HepG2 (cell line): ENCODE measurements at regions not wholly inside any gene's neighbourhood (a gene's known extent, or its start where the extent isn't known, plus 50 kb on each side); places are given as distances from the start of the nearest gene placed in this dataset.

Experiments
- ATAC-seq: fragments of 200-7000 bp; cut with Tn5 transposase; 3 replicates; pipeline ENCODE4 v1.9.1; 2020; ENCODE audit warnings: mild to moderate bottlenecking, moderate library complexity
- BruUV-seq: library from RNA; stranded (reverse); fragments of 400-500 nt; replicated peaks from 2 replicates; lab custom pipeline; 2021; lab: Mats Ljungman, UMichigan
- CTCF ChIA-PET: fragments of 300-600 bp; formaldehyde crosslinking; extraction: SDS; loops from one replicate; lab custom pipeline; 2021; ENCODE audit warnings: low total read pairs, inconsistent platforms, low intra/inter-chr PET ratio; lab: Yijun Ruan, JAX
- POLR2A ChIA-PET: fragments of 350-600 bp; sonication (Branson Sonifier 250); formaldehyde crosslinking; loops from one replicate; lab custom pipeline; 2020; ENCODE audit warnings: antibody characterized with exemption, inconsistent platforms; lab: Yijun Ruan, JAX
- DNase-seq: peaks from one replicate; pipeline ENCODE4 v3.0.0-alpha.2; 2015; ENCODE audit warnings: low spot score
- FAIRE-seq: peaks from 3 replicates; lab custom pipeline; 2011; peaks lifted over from hg19 to GRCh38; lab: Jason Lieb, UNC
- H2AFZ ChIP-seq: one replicate; pipeline ENCODE4 v1.6.1; 2011; ENCODE audit warnings: low read length, inconsistent platforms
- H3K27ac ChIP-seq: fragments of 300-600 bp; 3 replicates; pipeline ENCODE4 v1.8.0; 2011; ENCODE audit warnings: mixed run types, mild to moderate bottlenecking, mixed read lengths, low read length, inconsistent platforms; ENCODE audit not compliant: insufficient read depth; ENCODE audit errors: extremely low read length
- H3K27me3 ChIP-seq, 2 experiments: fragments of 200-600 bp in 1 of 2; 2 replicates in 1 of 2; 3 replicates in 1 of 2; pipeline versions ENCODE4 v1.6.0 to v1.8.0; 2011; ENCODE audit warnings: low read length in 2 of 2, mild to moderate bottlenecking in 2 of 2, moderate library complexity in 2 of 2, inconsistent platforms in 1 of 2; ENCODE audit not compliant: insufficient read depth in 2 of 2, control insufficient read depth in 1 of 2
- H3K36me3 ChIP-seq, 2 experiments: fragments of 200-600 bp in 1 of 2; replicated peaks in 1 of 2; 2 replicates in 1 of 2; 3 replicates in 1 of 2; pipeline versions ENCODE4 v1.5.1 to v1.8.0; 2011; ENCODE audit warnings: low read length in 2 of 2, inconsistent platforms in 1 of 2; ENCODE audit not compliant: insufficient read depth in 2 of 2, control insufficient read depth in 1 of 2
- H3K4me1 ChIP-seq: 2 replicates; pipeline ENCODE4 v1.5.1; 2012; ENCODE audit warnings: low read length, inconsistent platforms; ENCODE audit not compliant: insufficient read depth
- H3K4me2 ChIP-seq: 2 replicates; pipeline ENCODE4 v1.6.0; 2011; ENCODE audit warnings: low read depth, low read length, inconsistent platforms
- H3K4me3 ChIP-seq, 3 experiments: fragments of 200-600 bp in 1 of 3; sonication (generic), shearing (Covaris generic) in 1 of 3; replicated peaks in 1 of 3; 2 replicates each; pipeline ENCODE4 v1.5.1; 2011 to 2016; ENCODE audit warnings: low read length in 3 of 3, inconsistent platforms in 2 of 3, low read depth in 2 of 3, mild to moderate bottlenecking in 2 of 3, control low read depth in 1 of 3, mixed read lengths in 1 of 3; ENCODE audit not compliant: insufficient read depth in 1 of 3
- H3K79me2 ChIP-seq: one replicate; pipeline ENCODE4 v1.6.1; 2011; ENCODE audit warnings: low read length, inconsistent platforms; ENCODE audit not compliant: insufficient read depth
- H3K9ac ChIP-seq: 2 replicates; pipeline ENCODE4 v1.6.0; 2011; ENCODE audit warnings: mild to moderate bottlenecking, low read depth, low read length, inconsistent platforms; ENCODE audit not compliant: insufficient read depth
- H3K9me3 ChIP-seq: 2 replicates; pipeline ENCODE4 v1.5.1; 2012; ENCODE audit warnings: mild to moderate bottlenecking, low read length
- H4K20me1 ChIP-seq: 2 replicates; pipeline ENCODE4 v1.6.0; 2011; ENCODE audit warnings: inconsistent platforms, mild to moderate bottlenecking, low read length, moderate library complexity; ENCODE audit not compliant: insufficient read depth
- KDM1A ChIP-seq: IDR thresholded peaks from 2 replicates; pipeline ENCODE4 v1.6.1; 2016; ENCODE audit warnings: missing compliant biosample characterization
- PATZ1 ChIP-seq: sonication (generic); formaldehyde crosslinking; IDR thresholded peaks from 2 replicates; pipeline ENCODE4 v1.4.0; 2020; ENCODE audit warnings: missing genetic modification reagents
- RAD21 ChIP-seq: fragments of 450-650 bp; formaldehyde crosslinking; IDR thresholded peaks from 2 replicates; pipeline ENCODE4 v1.5.0; 2020; ENCODE audit warnings: mild to moderate bottlenecking
- SNAPC5 ChIP-seq: sonication (generic); formaldehyde crosslinking; IDR thresholded peaks from 2 replicates; pipeline ENCODE4 v1.8.1; 2023; ENCODE audit warnings: mild to moderate bottlenecking, missing genetic modification reagents, borderline replicate concordance
- THAP11 ChIP-seq: IDR thresholded peaks from 2 replicates; pipeline ENCODE4 v1.6.1; 2016; ENCODE audit warnings: missing biosample characterization, missing genetic modification reagents
- YY1 ChIP-seq: IDR thresholded peaks from 2 replicates; pipeline ENCODE4 v1.6.1; 2011; ENCODE audit warnings: low read length, low read depth, moderate library complexity, mild to moderate bottlenecking; ENCODE audit not compliant: insufficient read depth, insufficient replicate concordance
- ZNF484 ChIP-seq: sonication (generic); formaldehyde crosslinking; IDR thresholded peaks from 2 replicates; pipeline ENCODE4 v1.5.1; 2020; ENCODE audit warnings: mild to moderate bottlenecking, low read depth, missing genetic modification reagents, borderline replicate concordance
- ZNF768 ChIP-seq: sonication (generic); formaldehyde crosslinking; IDR thresholded peaks from 2 replicates; pipeline ENCODE4 v1.4.0; 2020; ENCODE audit warnings: missing genetic modification reagents
- WGBS: methylation state at CpG from one replicate; pipeline ENCODE4 v1.1.6; 2017; ENCODE audit warnings: low lambda C conversion rate; 5-methylcytosine and 5-hydroxymethylcytosine counted together
- in situ Hi-C: cut with HindIII; loops from 2 replicates; pipeline ENCODE4 v1.10.0; 2017; ENCODE audit warnings: low pct_unique_long_range_greater_than_20kb; ENCODE audit not compliant: extremely low pct_ligation_motif_present
- intact Hi-C: fragments of 100-400 bp; cut with micrococcal nuclease; formaldehyde crosslinking; loops from one replicate; pipeline ENCODE4 v1.10.0; 2022; ENCODE audit not compliant: unreplicated experiment
- TF ChIP-seq, protein P1 (sequence below): sonication (generic); IDR thresholded peaks from 2 replicates; pipeline ENCODE4 v1.6.1; 2016; ENCODE audit warnings: low read depth, borderline replicate concordance

GRCh38 chr15:66982816-66983215 is 82.6 kb upstream of the SMAD3 start:
- H3K4me3 ChIP-seq = no peak overlapping the region
- no peak for DNase-seq

DNA sequence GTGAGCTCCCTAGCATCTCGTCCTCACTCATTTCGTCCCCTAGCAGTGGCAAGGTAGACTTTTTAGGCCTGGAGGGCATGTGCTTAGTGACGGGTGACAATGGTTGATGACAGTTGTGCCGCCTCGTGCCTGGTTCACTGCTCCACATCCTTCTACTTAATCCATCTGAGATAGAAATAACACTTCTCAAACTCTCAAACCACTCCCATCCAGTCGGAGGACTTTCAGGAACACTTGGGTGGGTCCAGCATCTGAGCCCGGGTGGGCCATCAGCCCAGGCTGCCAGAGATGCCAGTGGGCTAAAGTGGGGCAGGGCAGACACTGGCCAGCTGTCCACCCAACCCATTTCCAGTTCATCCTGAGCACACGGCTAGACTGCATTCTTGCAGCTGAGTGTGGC is 79.7 kb upstream of the SMAD3 start:
- Histone ChIP-seq H3K4me2 (no peak overlapping the region), H2AFZ (no peak overlapping the region), H3K79me2 (no peaks in the 10 kb centered on the region), H3K27me3 (no peaks in the 10 kb centered on the region), H3K9me3 (no peaks in the 10 kb centered on the region), H3K9ac (no peak overlapping the region), H3K27ac (no peak overlapping the region), H3K4me3 (no peak overlapping the region), H4K20me1 (peaks cover 4% of the 10 kb centered on the region; the same call in 1 of the 2 replicates), H3K36me3 (peaks cover 3 to 14% of the 10 kb centered on the region in 2 experiments; a peak in 4 of 5 replicates), H3K4me1 (peaks cover 4% of the 10 kb centered on the region)
- in situ Hi-C loops (no loop called here), intact Hi-C loops (no loop called here)
- WGBS = 93% methylated on average over 8 of the region's 8 CpGs
- CTCF ChIA-PET = no interaction called here
- POLR2A ChIA-PET = no interaction called here
- ATAC-seq (no peak), FAIRE-seq (no peak), DNase-seq (no peak)
- TF ChIP-seq SNAPC5 (CRISPR knock-in tag) (no peak), ZNF768 (CRISPR knock-in tag) (no peak), THAP11 (CRISPR knock-in tag) (no peak), RAD21 (CRISPR knock-in tag) (no peak), KDM1A (CRISPR knock-in tag) (no peak), YY1 (no peak)
- TF ChIP-seq, protein P1, sequence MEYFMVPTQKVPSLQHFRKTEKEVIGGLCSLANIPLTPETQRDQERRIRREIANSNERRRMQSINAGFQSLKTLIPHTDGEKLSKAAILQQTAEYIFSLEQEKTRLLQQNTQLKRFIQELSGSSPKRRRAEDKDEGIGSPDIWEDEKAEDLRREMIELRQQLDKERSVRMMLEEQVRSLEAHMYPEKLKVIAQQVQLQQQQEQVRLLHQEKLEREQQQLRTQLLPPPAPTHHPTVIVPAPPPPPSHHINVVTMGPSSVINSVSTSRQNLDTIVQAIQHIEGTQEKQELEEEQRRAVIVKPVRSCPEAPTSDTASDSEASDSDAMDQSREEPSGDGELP = no peak
- BruUV-seq = no TSS peak

More at GRCh38 chr15:66982816-66983215, 82.6 kb upstream of the SMAD3 start:
- Histone ChIP-seq H4K20me1 (no peaks in the 10 kb centered on the region), H3K27me3 (no peaks in the 10 kb centered on the region), H3K9ac (no peak overlapping the region), H3K4me1 (no peaks in the 10 kb centered on the region), H3K4me2 (no peak overlapping the region), H3K36me3 (peaks cover 3 to 14% of the 10 kb centered on the region in 2 experiments; a peak in 4 of 5 replicates), H3K27ac (no peak overlapping the region), H3K79me2 (no peaks in the 10 kb centered on the region), H2AFZ (no peak overlapping the region), H3K9me3 (no peaks in the 10 kb centered on the region)
- ATAC-seq = no peak
- ChIA-PET POLR2A (no interaction called here), CTCF (no interaction called here)
- FAIRE-seq = no peak
- in situ Hi-C loops = no loop called here
- intact Hi-C loops = no loop called here
- BruUV-seq = no TSS peak
- TF ChIP-seq ZNF484 (CRISPR knock-in tag) (no peak), PATZ1 (CRISPR knock-in tag) (no peak)
